Forelimb muscle (tissue), 1 donor: ENCODE measurements at regions not wholly inside any gene's neighbourhood (a gene's known extent, or its start where the extent isn't known, plus 50 kb on each side); places are given as distances from the start of the nearest gene placed in this dataset.
"Not testable (repeated sequence)": the region's sequence is repeated elsewhere in the genome, so short reads cannot be mapped to it uniquely, and the experiment has no call there.

Experiments
- DNase-seq: peaks from one replicate; pipeline ENCODE4 v3.0.0-alpha.2; 2013; ENCODE audit warnings: low read depth

DNA sequence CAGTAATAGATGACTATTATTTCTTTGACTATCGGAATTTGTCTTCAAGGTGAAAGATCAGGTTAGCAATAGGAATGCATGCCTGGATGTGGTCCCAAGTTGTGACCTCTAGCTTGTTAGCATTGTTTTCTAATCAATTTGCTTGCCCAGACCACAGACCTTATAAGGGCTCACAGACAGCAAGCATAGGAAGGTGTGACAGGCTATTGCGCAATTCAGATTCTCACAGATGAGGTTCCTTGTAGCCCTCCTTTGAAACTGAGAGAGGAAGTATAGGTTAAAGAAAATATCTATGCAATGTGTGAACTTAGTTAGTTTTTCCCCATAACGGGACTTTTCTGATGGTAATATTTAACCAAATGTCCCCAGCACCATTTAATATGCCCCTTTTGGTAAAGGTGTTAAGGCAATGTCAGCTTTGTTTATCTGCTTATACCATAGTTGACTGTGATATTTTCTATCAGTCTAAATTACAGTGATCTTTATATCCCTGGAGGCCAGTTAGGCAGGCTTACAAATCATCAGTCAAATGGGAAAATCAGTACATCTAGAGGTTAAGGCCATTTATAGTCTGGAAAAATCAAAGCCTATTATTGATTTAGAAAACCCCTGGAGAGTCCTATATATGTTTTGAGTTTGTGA lies 168.1 kb upstream of the MBNL1 start:
- no peak for DNase-seq

DNA sequence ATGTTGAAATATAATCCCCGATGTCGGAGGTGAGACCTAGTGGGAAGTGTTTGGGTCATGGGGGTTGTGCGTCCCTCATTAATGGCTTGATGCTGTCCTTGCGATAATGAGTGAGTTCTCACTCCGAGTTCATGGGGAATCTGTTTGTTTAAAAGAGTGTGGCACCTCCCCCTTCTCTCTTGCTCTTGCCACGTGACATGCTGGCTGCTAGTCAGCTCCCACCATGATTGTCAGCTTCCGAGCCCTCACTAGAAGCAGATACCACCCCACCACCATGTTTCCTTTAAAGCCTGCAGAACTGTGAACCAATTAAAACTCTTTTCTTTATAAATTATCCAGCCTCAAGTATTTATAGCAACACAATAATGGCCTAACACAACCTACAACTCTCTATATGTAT lies 166.3 kb upstream of the MBNL1 start:
- DNase-seq: no peak

DNA sequence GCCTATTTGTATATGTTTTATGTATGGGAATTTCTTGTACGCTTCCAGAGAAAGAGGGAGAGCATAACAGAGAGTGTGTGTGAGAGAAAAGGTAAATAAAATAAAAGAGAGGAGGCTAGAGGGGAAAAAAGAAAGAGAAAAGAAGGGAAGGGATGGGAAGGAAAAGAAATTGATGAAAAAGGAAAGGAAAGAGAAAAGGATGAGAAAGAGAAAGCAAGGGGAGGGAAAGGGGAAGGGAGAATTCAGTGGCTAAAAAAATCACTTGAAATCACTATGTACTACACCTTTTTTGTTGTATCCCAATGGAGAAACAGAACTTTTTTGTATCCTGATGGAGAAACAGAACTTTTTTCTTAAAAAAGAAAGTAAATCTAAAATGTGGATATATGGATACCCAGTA lies 165.5 kb upstream of the MBNL1 start:
- no peak for DNase-seq

DNA sequence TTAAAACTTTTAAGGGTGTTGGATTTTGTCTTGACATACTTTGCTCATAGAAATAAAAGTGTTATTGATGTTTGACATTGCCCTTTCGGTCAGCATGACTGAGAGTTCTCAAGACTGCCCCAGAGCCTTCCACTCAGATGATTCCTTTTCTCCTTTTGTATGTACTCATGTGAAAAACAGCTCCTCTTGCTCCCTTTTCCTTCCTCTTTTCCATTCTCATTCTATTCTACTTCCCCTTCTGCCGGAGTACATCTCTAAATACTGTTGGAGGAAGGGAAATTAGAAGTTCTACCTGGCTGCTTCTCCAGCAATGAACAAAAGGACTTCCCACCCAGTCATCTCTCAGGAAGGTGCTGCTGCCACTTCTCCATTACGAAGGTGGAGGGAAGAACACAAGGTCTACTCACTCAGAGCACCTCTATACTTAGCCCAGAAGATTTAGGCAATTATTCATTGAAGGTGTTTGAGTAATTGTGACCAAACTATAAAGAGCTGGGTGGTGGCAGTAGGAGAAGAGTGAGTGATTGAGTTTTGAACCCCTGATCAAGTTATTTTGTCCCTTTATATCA lies 163.8 kb upstream of the MBNL1 start:
- no peak for DNase-seq

DNA sequence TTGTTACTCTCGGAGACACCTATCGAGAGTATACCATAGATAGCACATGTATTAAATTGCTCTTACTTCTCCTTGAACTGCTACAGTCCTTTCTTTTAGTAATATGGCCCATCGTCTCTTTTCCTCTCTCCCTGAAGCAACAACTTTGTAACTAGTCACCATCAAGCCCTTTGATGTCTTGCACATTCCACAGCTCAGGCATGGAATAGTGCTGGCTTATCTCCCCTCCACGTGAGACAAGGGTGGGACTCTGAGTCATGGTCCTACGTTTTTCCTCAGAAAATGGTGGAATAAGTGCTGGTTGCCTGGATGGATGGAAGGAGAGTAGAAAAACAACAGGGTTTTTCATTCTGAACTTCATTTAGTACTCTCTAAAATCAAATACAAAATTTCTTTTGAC lies 163.3 kb upstream of the MBNL1 start:
- no peak for DNase-seq

DNA sequence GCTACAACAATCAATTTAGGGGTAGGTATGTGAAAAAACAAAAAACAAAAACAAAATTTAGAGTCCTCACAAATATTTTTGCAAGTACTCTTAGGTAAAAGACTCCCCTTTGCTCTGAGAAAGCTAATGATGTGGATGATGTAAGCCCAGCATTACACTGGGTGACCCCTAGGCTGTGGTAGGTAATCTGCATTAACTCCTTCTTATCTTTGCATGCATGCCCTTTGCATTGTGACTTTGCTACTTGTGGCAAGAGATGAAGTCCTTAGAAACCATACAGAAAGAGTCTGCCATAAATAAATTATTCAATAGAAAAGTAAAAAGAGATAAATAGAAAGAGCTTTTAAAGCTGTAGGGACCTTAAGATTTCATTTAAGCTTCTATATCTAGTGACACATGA lies 159.7 kb upstream of the MBNL1 start:
- DNase-seq: no peak

DNA sequence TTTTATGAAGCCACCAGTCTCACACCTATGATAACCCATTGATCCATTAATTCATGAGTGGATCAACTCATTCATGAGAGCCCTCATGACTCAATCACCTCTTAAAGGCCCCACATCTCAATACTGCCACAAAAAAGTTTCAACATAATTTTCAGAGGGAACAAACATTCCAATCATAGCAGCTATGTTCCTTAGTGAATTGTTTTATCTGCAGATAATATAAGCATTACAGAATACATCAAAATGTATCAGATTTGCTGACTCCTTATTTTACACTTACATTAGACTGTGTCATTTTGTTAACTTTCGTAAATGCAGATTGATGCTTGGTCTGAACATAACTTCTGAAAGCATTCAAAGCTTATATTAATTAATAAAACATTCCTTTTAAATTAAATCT lies 155.3 kb upstream of the MBNL1 start:
- DNase-seq: no peak

DNA sequence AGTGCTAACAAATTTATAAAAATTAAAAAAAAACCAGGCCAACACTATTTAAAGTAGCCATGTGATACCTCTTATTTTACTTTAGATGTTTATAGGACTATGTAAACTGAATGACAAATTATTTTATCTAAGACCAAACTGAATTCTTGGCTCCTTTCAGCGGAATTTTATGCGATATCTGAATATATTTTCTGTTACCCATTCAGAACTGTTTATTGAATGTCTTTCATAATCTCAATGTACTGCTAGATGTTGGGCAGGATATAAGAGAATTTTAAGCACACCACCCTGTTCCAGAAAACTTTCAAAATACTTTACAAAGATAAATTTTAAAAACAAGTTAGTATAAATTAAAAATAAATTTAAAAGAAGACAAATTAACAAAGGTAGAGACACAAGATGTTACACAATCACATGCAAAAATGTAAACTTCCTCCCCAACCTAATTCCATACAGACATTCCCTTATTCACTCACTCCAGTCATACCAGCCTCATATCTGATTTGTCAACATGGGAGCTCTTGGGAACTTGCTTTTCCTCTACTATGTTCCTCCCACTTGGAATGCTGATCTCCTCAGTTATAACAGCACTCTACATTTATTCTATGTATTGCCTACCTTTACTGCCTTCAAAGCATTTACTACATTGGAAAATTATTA lies 154.6 kb upstream of the MBNL1 start:
- DNase-seq: no peak

DNA sequence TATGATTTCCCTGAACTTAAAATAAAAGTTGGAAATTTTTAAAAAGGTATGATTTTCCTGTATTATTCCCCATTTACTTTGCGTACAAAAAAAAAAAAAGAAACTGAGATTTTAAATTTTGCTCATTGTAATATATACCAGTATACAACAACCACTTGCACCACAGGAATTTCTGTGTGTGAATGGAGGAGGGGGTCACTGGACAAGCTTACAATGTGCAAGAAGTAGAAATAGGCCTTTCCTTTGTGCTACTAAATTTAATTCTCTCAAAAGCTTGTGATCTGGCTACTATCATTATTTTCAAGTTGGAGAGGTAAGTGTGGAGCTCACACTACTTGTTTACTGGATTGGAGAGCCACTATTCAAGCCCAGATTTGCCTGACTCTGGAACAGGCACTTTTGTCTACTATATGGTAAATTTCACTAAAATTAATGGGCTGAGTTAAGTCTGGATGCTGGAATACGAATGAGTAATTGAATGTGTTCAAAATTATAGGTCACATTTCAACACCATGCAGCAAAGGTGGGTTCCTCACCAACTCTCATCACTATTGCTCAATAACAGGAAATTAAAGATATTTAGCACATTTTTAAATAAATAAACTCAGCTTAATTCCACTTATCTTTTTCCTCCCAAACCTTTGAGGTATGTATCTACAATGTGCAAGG lies 148.0 kb upstream of the MBNL1 start:
- no peak for DNase-seq

DNA sequence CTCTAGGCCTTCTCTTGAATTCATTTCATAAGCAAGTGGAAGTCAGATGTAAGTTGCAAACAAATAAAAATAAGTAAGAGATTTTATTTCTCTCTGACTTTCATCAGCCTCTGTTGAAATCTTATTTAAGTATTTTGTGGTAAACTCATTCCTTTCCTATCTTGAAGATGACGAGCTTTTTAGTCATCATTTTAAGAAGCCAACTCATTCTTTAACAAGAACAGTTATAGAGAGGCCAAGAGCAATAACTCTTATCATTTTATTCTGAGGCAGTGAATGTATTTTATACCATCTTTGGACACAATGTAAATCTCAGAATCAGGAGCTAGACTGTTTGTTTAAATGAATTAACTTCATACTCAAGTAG lies 147.5 kb upstream of the MBNL1 start:
- DNase-seq: no peak

DNA sequence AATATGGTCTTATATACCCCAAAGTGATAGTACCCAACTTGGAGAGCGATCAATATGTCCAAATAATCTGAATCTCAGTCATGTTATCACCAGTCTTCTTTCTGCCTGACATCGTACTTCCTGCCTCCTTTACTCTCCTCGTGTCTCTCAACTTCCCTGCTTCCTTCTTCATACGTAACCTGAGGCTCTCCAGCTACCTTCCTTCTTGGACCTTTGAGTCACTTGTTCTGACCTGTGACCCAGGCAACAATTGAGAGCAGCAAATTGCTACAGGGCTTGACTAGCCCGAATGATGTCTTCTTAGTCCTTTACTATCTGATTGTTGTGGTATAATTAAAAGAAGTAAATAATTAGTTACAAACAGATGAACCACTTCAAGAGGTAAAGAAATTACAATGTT lies 145.9 kb upstream of the MBNL1 start:
- DNase-seq: no peak

DNA sequence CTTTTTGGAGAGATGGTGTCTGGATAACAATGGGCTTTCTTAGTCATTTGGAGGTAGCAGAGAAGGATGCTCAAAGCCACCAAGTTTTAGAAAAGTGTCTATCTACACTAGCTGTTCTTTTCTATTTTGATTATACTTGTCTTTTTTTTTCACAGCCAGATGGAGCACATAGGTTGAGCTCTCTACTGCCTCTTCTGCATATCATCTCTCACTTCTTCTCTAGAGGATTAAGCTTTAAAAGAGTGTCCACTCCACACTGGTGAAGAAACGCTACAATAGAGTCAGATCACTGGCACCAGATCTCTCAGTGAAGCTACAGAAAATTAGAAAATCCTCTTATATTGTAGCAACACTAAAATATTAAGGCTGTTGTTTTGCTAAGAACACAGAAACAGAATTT lies 145.3 kb upstream of the MBNL1 start:
- no peak for DNase-seq

DNA sequence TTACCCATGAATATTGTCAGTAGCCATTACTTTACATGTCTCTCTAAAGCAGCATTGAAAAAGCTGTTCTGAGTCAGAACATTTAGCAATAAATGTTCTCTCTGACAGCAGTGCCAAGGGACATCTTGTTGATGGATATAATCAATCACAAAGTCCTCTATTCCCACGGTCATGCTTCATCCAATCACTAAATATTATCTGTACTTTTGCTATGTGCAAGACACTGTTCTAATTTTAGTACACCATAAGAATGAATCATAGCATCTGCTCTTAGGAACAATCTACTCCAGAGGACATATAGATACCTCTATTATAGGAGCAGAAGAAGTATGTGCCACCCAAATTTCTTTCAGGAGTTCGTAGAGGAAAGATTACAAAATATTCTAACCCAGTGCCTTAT lies 142.5 kb upstream of the MBNL1 start:
- DNase-seq: no peak

DNA sequence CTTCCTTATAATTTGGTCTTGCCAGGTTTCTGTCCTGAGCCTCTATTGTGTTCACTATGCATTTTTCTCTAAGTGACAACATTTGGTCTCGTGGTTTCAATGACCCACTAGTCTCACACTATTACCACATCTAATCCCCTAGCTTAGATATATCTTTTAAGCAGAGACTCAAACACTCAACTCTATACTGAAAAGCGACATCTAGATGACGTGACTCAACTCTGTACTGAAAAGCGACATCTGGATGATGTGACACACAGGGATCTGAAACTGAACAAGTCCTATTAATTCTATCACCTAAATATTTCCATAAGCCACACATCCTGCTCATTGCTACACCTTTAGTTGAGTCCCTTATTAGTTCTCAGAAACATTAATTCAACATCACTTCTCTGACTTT lies 141.7 kb upstream of the MBNL1 start:
- DNase-seq: no peak

DNA sequence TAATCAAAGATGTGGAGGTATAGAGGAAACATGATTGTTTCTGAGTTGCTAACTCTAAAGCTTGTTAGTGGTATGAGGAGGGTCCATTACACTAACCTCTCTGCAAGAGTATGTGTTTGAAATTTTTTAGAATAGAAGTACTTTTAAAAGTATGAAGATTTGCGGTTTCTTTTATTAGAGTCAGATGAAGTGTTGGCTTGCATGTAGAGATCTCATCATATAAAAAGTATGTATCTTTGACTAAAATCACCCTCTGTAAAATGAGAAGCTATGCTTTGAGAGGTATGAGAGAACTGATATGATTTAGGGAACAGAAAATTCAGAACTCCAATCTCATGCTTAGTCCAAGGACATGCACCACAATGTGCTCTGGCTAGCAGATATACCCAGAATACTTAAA lies 140.4 kb upstream of the MBNL1 start:
- DNase-seq: no peak

DNA sequence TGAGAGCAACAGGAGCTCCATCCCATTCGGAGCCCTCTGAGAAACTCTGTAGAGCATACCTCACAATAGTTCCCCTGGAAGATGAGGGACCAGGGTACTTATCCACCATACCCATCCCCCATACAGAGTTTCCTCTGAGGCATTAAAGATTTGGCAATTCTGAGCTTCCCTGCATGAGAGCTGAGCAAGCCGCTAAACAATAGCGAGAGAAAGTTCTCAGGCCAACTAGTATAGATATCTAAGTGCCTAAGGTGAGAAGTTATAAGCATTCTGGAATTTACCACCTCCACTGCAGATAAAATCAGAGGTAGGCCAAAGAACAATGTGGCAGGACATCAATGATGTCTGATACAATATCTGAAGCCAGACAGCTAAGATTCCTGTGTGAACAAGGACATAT lies 129.1 kb upstream of the MBNL1 start:
- no peak for DNase-seq

DNA sequence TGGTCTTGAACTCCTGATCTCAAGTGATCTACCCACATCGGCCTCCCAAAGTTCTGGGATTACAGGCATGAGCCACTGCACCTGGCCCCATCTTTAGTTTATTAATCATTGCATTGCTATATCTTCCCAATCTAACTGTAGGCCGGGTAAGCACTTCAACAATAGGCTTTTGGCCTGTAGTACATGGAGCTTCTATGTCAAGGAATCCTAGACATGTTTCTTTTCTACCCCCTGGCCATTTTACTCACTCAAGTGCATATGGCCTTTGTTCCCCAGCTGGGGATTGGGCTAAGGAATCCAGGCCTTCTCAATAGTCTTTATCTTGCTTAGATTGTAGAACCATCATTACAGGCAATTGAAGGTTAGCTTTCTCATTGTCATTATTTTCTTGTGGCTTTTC lies 122.3 kb upstream of the MBNL1 start:
- no peak for DNase-seq

DNA sequence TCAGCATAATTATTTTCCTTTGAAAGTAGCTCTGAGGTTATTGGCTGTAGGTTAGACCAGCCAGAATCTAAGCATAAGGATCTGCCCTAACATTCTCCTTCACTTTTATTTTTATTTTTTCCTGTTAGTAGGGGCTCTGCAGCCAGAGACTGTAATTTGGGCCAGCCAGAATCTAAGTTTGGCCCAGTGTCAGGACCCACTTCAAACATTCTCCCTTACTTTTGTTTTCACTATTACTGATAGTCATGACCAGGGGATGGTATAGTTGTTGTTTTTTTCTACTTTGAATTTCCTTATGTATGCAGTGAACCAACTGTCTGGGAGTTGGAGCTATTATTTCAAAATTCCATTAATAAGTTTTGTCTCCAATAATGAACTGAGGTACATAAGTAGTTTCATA lies 121.0 kb upstream of the MBNL1 start:
- DNase-seq: no peak

DNA sequence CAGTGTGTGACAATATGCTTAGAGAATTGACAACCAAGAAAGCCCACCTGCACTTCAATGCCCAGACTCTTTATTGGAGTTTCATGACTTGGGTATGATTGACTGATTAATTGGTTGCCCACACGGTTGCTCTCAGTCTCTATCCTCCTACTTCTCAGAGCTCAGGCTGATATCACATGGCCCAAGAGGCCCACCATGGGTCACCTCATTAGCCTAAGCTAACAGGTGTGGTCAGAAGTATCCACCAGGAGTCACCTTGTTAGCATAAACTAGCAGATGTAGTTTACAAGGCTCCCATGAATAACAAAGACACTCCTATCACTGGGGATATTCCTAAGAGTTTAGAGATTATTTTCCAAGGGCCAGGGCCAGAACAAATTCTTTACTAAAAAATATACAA lies 120.2 kb upstream of the MBNL1 start:
- no peak for DNase-seq

DNA sequence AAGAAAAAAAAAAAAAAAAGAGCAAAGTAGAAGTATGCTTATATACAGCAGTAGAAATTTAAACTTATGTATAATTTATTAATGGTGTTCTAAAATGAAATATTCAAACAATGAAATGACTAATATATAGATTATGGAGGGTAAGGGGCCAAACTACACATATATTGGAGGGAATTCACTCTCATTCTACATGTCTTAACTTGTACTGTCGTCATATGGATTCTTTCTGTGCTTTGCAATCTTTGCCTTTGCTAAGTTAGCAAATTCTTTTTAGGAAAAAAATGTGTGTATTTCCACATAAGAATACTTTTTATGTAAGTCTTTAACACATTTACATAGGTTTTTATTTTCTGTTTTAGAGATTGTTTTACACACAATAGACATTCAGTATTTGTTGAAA lies 118.9 kb upstream of the MBNL1 start:
- no peak for DNase-seq

DNA sequence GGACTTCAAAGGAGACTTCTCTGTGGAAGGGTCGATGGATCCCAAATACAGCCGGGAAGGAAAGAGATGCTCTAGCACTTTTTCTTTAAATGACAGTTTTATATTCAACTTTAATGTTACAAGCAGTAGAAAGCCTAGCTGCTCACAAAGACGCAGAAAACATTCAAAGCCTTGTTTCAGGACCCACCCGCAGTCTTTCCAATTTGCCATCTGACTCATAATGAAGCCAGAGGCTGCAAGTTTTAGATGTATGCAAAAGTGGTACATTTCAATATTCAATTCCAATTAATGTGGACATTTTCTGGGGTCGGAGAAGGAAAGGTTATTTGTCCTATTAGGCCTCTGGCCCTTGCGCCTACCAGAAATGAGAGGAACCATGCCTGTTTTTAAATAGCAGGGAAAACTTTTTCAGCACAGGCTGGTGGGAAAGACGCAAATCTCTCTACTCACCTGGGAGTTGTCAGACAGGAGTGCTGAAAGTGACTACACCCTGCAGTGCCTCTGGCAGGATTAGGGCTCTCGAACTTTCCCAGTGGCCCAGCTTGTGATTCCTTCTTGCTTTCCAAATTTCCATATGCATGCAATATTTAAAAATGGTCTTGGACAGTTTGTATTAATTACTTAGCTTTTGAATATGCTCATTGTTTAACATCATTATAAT lies 117.4 kb upstream of the MBNL1 start:
- no peak for DNase-seq

DNA sequence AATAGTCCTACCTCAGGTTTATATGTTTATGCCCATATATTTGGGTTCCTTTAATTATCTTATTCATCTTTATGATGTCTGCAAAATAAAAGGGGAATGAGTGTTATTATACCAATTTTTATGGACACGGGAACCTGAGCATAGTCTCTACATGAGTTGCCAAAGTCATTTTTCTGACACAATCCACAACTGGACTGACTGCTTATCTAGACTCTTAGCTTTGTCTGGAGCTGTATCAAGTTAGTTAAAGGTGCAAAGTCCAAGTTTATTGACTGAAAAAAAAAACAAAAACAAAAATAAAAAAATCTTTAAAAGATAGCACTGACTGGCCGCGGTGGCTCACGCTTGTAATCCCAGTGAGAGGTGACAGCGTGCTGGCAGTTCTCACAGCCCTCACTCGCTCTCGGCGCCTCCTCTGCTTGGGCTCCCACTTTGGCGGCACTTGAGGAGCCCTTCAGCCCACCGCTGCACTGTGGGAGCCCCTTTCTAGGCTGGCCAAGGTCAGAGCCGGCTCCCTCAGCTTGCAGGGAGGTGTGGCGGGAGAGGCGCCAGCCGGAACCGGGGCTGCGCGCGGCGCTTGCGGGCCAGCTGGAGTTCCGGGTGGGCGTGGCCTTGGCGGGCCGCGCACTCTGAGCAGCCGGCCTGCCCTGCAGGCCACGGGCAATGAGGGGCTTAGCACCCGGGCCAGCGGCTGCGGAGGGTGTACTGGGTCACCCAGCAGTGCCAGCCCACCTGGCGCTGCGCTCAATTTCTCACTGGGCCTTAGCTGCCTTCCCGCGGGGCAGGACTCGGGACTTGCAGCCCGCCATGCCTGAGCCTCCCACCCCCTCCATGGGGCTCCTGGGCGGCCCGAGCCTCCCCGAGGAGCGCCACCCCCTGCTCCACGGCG lies 116.6 kb upstream of the MBNL1 start:
- DNase-seq: not testable (repeated sequence)
